H9 (cell line): ENCODE measurements at regions not wholly inside any gene's neighbourhood (a gene's known extent, or its start where the extent isn't known, plus 50 kb on each side); places are given as distances from the start of the nearest gene placed in this dataset.

Experiments
- DNase-seq: peaks from one replicate; pipeline ENCODE4 v3.0.0-alpha.2; 2017
- H2AFZ ChIP-seq: one replicate; pipeline ENCODE4 v1.6.1; 2013; ENCODE audit warnings: mild to moderate bottlenecking, low read length, control low read depth, moderate library complexity
- H2AK5ac ChIP-seq: 2 replicates; pipeline ENCODE4 v1.6.1; 2013; ENCODE audit warnings: low read length, control low read depth, mixed read lengths; ENCODE audit not compliant: insufficient read length
- H2BK120ac ChIP-seq: one replicate; pipeline ENCODE4 v1.6.1; 2013; ENCODE audit warnings: low read depth, mild to moderate bottlenecking, low read length, control low read depth, inconsistent platforms; ENCODE audit not compliant: poor library complexity, severe bottlenecking
- H2BK12ac ChIP-seq: 2 replicates; pipeline ENCODE4 v1.6.1; 2013; ENCODE audit warnings: low read length, control low read depth, mixed read lengths, low read depth; ENCODE audit not compliant: insufficient read length
- H2BK15ac ChIP-seq: 2 replicates; pipeline ENCODE4 v1.6.1; 2013; ENCODE audit warnings: low read depth, low read length, control low read depth
- H2BK20ac ChIP-seq: one replicate; pipeline ENCODE4 v1.6.1; 2013; ENCODE audit warnings: low read depth, mild to moderate bottlenecking, low read length, control low read depth, inconsistent platforms; ENCODE audit not compliant: poor library complexity, severe bottlenecking
- H2BK5ac ChIP-seq: 2 replicates; pipeline ENCODE4 v1.6.1; 2013; ENCODE audit warnings: low read length, control low read depth, mixed read lengths; ENCODE audit not compliant: insufficient read length
- H3K14ac ChIP-seq: 2 replicates; pipeline ENCODE4 v1.6.1; 2013; ENCODE audit warnings: low read length, control low read depth; ENCODE audit not compliant: insufficient read depth
- H3K18ac ChIP-seq: 2 replicates; pipeline ENCODE4 v1.6.1; 2013; ENCODE audit warnings: low read depth, mild to moderate bottlenecking, mixed read lengths, low read length, control low read depth; ENCODE audit not compliant: insufficient read length
- H3K23ac ChIP-seq: 2 replicates; pipeline ENCODE4 v1.6.1; 2013; ENCODE audit warnings: low read length, control low read depth, mixed read lengths, low read depth; ENCODE audit not compliant: insufficient read length
- H3K23me2 ChIP-seq: 2 replicates; pipeline ENCODE4 v1.6.1; 2013; ENCODE audit warnings: low read depth, mild to moderate bottlenecking, mixed read lengths, low read length, control low read depth; ENCODE audit not compliant: insufficient read length, poor library complexity, severe bottlenecking
- H3K27ac ChIP-seq: 2 replicates; pipeline ENCODE4 v1.5.1; 2013; ENCODE audit warnings: low read length, control low read depth, mixed read lengths, low read depth; ENCODE audit not compliant: insufficient read length
- H3K27me3 ChIP-seq: 2 replicates; pipeline ENCODE4 v1.6.1; 2013; ENCODE audit warnings: low read length, control low read depth, inconsistent platforms; ENCODE audit not compliant: insufficient read depth
- H3K4ac ChIP-seq: 2 replicates; pipeline ENCODE4 v1.6.1; 2013; ENCODE audit warnings: low read depth, mild to moderate bottlenecking, control low read depth, inconsistent platforms, low read length, moderate library complexity
- H3K4me1 ChIP-seq: 2 replicates; pipeline ENCODE4 v1.6.1; 2013; ENCODE audit warnings: low read length, control low read depth, inconsistent platforms; ENCODE audit not compliant: insufficient read depth
- H3K4me2 ChIP-seq: 2 replicates; pipeline ENCODE4 v1.6.1; 2013; ENCODE audit warnings: low read length, control low read depth, mixed read lengths; ENCODE audit not compliant: insufficient read length, insufficient read depth
- H3K56ac ChIP-seq: 2 replicates; pipeline ENCODE4 v1.6.1; 2013; ENCODE audit warnings: low read depth, mild to moderate bottlenecking, mixed read lengths, low read length, control low read depth; ENCODE audit not compliant: insufficient read length
- H3K79me1 ChIP-seq: 2 replicates; pipeline ENCODE4 v1.6.1; 2013; ENCODE audit warnings: low read depth, mild to moderate bottlenecking, moderate library complexity, low read length, control low read depth, inconsistent platforms; ENCODE audit not compliant: insufficient read depth, poor library complexity, severe bottlenecking
- H3K79me2 ChIP-seq: 2 replicates; pipeline ENCODE4 v1.6.1; 2013; ENCODE audit warnings: low read length, control low read depth, inconsistent platforms; ENCODE audit not compliant: insufficient read depth
- H3K9ac ChIP-seq: 2 replicates; pipeline ENCODE4 v1.6.1; 2013; ENCODE audit warnings: low read length, control low read depth, mixed read lengths; ENCODE audit not compliant: insufficient read length; ENCODE audit errors: extremely low read depth
- H3K9me3 ChIP-seq: one replicate; pipeline ENCODE4 v1.6.1; 2013; ENCODE audit warnings: low read depth, low read length, inconsistent platforms; ENCODE audit not compliant: control insufficient read depth
- H3T11ph ChIP-seq: one replicate; pipeline ENCODE4 v1.6.1; 2013; ENCODE audit warnings: mild to moderate bottlenecking, low read length, control low read depth, inconsistent platforms
- H4K20me1 ChIP-seq: one replicate; pipeline ENCODE4 v1.6.1; 2013; ENCODE audit not compliant: control insufficient read depth, insufficient read length, insufficient read depth
- H4K5ac ChIP-seq: 2 replicates; pipeline ENCODE4 v1.6.1; 2013; ENCODE audit warnings: low read depth, mild to moderate bottlenecking, mixed read lengths, low read length, control low read depth; ENCODE audit not compliant: insufficient read length
- H4K8ac ChIP-seq: replicated peaks from 2 replicates; pipeline ENCODE4 v1.6.1; 2013; ENCODE audit warnings: low read length, control low read depth, mixed read lengths, low read depth; ENCODE audit not compliant: insufficient read length
- H4K91ac ChIP-seq: 2 replicates; pipeline ENCODE4 v1.6.1; 2013; ENCODE audit warnings: low read depth, mild to moderate bottlenecking, moderate library complexity, mixed read lengths, low read length, control low read depth; ENCODE audit not compliant: insufficient read length
- H3K27ac Mint-ChIP-seq, 3 experiments: 2 replicates in 2 of 3; 3 replicates in 1 of 3; pipeline ENCODE4 v1.8.0; 2020 to 2021; ENCODE audit warnings: mixed read lengths in 3 of 3, mild to moderate bottlenecking in 1 of 3, moderate library complexity in 1 of 3
- H3K27me3 Mint-ChIP-seq: 2 replicates; pipeline ENCODE4 v1.8.0; 2021; ENCODE audit warnings: low read depth, mild to moderate bottlenecking, moderate library complexity, mixed read lengths
- H3K36me3 Mint-ChIP-seq, 3 experiments: 2 replicates in 2 of 3; 3 replicates in 1 of 3; pipeline ENCODE4 v1.8.0; 2020 to 2021; ENCODE audit warnings: low read depth in 3 of 3, mixed read lengths in 3 of 3; ENCODE audit not compliant: insufficient read depth in 1 of 3
- H3K4me1 Mint-ChIP-seq, 2 experiments: 2 replicates each; pipeline ENCODE4 v1.8.0; 2020; ENCODE audit warnings: mixed read lengths in 2 of 2
- H3K4me3 Mint-ChIP-seq, 2 experiments: 2 replicates in 1 of 2; 3 replicates in 1 of 2; pipeline ENCODE4 v1.8.0; 2020 to 2021; ENCODE audit warnings: mild to moderate bottlenecking in 2 of 2, mixed read lengths in 2 of 2, moderate library complexity in 1 of 2
- H3K9me3 Mint-ChIP-seq, 2 experiments: 2 replicates in 1 of 2; 3 replicates in 1 of 2; pipeline ENCODE4 v1.8.0; 2020; ENCODE audit warnings: mild to moderate bottlenecking in 2 of 2, mixed read lengths in 2 of 2, moderate library complexity in 1 of 2
- CTCF ChIP-seq: fragments of 200-600 bp; sonication (generic); conservative IDR thresholded peaks from 3 replicates; pipeline ENCODE4 v1.8.0; 2021; ENCODE audit warnings: antibody characterized with exemption, mild to moderate bottlenecking
- WGBS: extraction: QIAGEN DNeasy Blood & Tissue Kit; methylation state at CpG from one replicate; pipeline ENCODE4 v1.1.7; 2013; ENCODE audit warnings: missing lambda C conversion rate, low lambda C conversion rate, mixed read lengths; ENCODE audit not compliant: insufficient read length; ENCODE audit errors: extremely low coverage; 5-methylcytosine and 5-hydroxymethylcytosine counted together

- peaks cover 7% of the 10 kb centered on the region for H3K27me3 Mint-ChIP-seq
- Histone ChIP-seq H3K79me1 (no peaks in the 10 kb centered on the region), H2BK20ac (no peak overlapping the region)
Measured at GRCh38 chr2:41869542-41870264, 178.1 kb upstream of the PKDCC start.

More at GRCh38 chr2:41869542-41870264, 178.1 kb upstream of the PKDCC start:
- H3K9me3 Mint-ChIP-seq = no peaks in the 10 kb centered on the region
- Histone ChIP-seq H4K20me1 (no peaks in the 10 kb centered on the region), H3T11ph (no peak overlapping the region), H2BK120ac (no peak overlapping the region), H3K56ac (no peak overlapping the region), H3K9me3 (no peaks in the 10 kb centered on the region), H3K23ac (no peak overlapping the region), H3K9ac (no peak overlapping the region), H2BK12ac (no peak overlapping the region), H3K79me2 (no peaks in the 10 kb centered on the region), H4K8ac (no peak overlapping the region), H2AK5ac (no peak overlapping the region), H4K5ac (no peak overlapping the region), H2BK15ac (no peak overlapping the region), H3K18ac (no peak overlapping the region), H3K4me1 (peaks cover 8% of the 10 kb centered on the region; the same call in 1 of the 2 replicates), H3K4me2 (no peak overlapping the region), H3K4ac (no peak overlapping the region), H4K91ac (no peak overlapping the region), H3K27me3 (no peaks in the 10 kb centered on the region), H3K27ac (no peak overlapping the region), H2AFZ (no peak overlapping the region), H3K23me2 (no peaks in the 10 kb centered on the region), H2BK5ac (no peak overlapping the region), H3K14ac (no peak overlapping the region)
- DNase-seq = peak; percentile 80
- H3K4me1 Mint-ChIP-seq = peaks cover 39 to 45% of the 10 kb centered on the region in 2 experiments
- TF ChIP-seq CTCF = peak; percentile 95
- H3K27ac Mint-ChIP-seq = no peak overlapping the region
- no peaks in the 10 kb centered on the region for H3K36me3 Mint-ChIP-seq
- no peak overlapping the region for H3K4me3 Mint-ChIP-seq
- no CpG with 5 or more reads among the region's 3 CpGs for WGBS
